D721Med (cell line): ENCODE measurements at regions not wholly inside any gene's neighbourhood (a gene's known extent, or its start where the extent isn't known, plus 50 kb on each side); places are given as distances from the start of the nearest gene placed in this dataset.

Experiments used
- DNase-seq: peaks from one replicate; pipeline ENCODE4 v3.0.0; 2011; ENCODE audit warnings: low spot score; ENCODE audit not compliant: insufficient read length
- FAIRE-seq: peaks from 2 replicates; lab custom pipeline; 2011; peaks lifted over from hg19 to GRCh38; lab: Jason Lieb, UNC
- TF ChIP-seq, protein P1 (sequence below): IDR thresholded peaks from 2 replicates; pipeline ENCODE4 v1.5.1; 2012; ENCODE audit warnings: mild to moderate bottlenecking, control low read depth; ENCODE audit not compliant: insufficient read depth; ENCODE audit errors: missing control alignments

DNA sequence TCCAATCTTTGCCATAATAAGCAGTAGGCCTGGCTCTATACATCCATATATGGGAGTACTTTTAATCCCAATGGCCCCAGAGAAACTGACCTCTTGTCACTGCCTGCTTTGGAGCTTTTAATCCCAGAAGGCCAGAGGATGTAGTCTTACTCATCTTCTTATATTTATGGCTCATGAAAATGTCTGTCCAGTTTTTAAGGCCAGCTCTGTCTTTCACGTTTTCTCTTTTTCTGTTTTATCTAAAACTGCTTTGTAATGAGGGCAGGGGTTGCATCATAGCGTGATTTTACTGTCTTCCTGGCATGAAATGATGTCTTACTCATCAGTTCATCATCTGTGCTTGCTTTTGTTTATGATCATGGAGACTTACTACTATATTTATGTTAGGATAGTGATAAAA is 1094.9 kb downstream of the MAT2B start:
- FAIRE-seq (no peak), DNase-seq (no peak)
- TF ChIP-seq, protein P1, sequence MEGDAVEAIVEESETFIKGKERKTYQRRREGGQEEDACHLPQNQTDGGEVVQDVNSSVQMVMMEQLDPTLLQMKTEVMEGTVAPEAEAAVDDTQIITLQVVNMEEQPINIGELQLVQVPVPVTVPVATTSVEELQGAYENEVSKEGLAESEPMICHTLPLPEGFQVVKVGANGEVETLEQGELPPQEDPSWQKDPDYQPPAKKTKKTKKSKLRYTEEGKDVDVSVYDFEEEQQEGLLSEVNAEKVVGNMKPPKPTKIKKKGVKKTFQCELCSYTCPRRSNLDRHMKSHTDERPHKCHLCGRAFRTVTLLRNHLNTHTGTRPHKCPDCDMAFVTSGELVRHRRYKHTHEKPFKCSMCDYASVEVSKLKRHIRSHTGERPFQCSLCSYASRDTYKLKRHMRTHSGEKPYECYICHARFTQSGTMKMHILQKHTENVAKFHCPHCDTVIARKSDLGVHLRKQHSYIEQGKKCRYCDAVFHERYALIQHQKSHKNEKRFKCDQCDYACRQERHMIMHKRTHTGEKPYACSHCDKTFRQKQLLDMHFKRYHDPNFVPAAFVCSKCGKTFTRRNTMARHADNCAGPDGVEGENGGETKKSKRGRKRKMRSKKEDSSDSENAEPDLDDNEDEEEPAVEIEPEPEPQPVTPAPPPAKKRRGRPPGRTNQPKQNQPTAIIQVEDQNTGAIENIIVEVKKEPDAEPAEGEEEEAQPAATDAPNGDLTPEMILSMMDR: no peak

DNA sequence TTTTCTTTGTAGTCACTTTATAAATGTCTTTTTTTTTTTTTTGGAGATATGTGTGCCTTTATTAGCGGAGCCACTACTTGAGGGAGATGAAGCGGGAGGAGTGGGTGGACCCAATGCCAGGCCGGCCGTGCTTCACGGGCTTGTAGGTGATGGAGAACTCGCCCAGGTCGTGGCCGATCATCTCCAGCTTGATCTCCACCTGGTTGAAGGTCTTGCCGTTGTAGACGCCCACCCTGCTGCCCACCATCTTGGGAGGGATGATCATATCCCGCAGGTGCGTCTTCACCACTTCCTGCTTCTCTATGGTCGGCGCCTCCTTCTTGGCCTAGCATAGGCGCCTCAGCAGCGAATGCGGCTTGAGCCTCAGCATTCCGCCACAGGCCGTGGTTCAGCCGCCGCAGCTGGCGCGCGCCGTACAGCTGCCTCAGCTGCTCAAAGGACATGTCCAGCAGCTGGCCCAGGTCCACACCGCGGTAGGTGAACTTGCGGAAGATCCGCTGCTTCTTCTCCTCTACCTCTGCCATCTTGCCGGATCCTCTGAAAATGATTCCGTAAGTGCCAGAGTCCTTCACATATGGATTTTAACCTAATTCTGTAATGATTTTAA is 1095.6 kb downstream of the MAT2B start:
- TF ChIP-seq, protein P1: no peak
- DNase-seq (no peak), FAIRE-seq (no peak)

DNA sequence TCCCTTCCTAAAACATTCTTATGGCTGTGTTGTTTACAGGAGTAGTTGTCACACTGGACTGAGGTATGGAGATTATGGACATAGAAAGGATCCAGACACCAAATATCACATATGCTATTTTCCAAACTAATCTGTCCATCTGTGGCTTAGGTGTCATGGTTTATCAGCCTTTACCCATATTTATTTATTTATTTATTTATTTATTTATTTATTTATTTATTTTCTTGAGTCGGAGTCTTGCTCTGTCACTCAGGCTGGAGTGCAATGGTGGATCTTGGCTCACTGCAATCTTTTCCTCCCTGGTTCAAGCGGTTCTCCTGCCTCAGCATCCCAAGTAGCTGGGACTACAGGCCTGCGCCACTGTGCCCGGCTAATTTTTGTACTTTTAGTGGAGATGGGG is 1103.1 kb downstream of the MAT2B start:
- DNase-seq (no peak), FAIRE-seq (no peak)

DNA sequence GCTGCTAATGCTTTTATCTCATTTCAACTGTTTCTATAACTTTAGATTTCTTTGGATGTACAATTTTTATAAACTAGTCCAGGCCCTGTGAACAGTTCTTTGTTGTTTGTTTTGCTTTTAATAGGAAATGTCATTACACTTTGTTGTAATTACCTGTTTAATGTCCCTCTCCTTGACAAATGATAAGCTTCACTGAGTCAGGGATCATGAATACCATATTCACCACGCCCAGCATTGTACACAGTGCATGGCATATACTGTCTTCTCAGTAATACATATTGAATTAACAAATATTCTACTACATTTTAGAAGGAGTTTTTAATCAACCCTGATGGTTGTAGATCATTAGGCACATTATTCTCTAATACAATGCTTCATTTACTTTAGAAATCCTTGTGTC is 1105.0 kb downstream of the MAT2B start:
- TF ChIP-seq, protein P1: no peak
- no peak for DNase-seq
- FAIRE-seq: no peak

More for the DNA sequence above, 1103.1 kb downstream of the MAT2B start:
- TF ChIP-seq, protein P1: no peak

DNA sequence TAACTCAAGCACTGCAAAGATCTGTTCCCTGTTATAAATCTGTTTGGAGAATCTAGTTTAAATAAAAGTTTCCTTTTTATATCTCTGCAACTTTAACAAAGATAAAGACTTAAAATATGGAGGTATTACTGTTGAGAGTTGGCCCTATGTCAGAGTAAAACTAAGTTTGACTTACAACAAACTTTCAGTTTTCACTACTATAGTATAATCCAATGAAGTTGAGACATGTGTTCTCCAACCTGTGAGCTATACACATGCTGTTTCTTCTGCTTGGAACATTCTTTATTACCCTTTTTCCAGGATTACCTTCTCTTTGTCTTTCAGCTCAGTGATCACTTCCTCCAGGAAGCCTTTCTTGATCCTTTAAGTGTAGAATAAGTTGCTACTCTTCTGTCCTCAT is 1109.3 kb downstream of the MAT2B start:
- DNase-seq (no peak), FAIRE-seq (no peak)
- TF ChIP-seq, protein P1: no peak

DNA sequence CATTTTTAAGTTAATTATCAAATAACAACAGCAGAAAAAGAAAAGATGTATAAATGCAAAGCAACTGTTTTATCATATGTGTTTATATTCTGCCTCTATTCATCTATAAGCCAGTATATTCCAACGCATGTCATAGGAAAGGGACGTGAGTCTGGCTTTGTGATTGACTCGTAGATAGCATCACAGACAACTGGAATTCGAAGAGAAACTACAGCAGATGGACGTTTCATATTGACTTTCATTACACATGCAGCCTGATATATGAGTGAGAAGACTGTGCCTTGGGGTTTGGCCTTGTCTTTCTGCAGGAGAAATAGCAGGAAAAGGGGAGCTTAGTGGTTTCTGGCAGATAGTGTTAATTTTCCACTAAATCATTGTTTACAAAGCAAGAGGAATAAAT is 1111.9 kb downstream of the MAT2B start:
- TF ChIP-seq, protein P1: no peak
- DNase-seq (no peak), FAIRE-seq (no peak)

DNA sequence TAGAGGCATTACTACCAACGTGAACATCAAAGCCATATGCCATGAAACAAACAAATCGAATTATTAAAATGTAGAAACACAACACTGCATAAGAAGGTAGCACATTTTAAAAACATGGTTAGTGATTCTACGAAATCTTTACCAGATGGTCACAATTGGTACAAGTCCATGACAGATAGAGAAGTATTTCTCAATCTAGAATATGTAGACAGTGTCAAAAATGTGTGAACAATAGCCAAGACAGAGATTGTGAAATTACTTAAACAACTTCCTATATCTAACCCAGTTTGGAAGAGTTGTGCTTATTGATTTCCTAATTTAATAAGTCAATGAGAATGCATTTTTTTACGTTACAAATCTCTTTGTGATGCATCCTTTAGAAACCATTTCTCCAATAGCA is 1121.6 kb downstream of the MAT2B start:
- DNase-seq (no peak), FAIRE-seq (no peak)
- TF ChIP-seq, protein P1: no peak
